ENCODE measurements at regions not wholly inside any gene's neighbourhood (a gene's known extent, or its start where the extent isn't known, plus 50 kb on each side); places are given as distances from the start of the nearest gene placed in this dataset.

GRCh38 chr5:27944471-27944870 lies 906.1 kb upstream of the CDH9 start:
- Histone ChIP-seq H3K9ac (replicated peaks in 1 of 4; ENCODE audit: extremely low read depth in 1 of 4, low read depth in 3 of 4, low read length in 3 of 4) (no peak overlapping the region), H3K27ac (ENCODE audit: low read depth, low read length) (no peak overlapping the region), H3K79me1 (ENCODE audit: low read depth, low read length) (no peaks in the 10 kb centered on the region), H3K18ac (ENCODE audit: extremely low read depth, low read length) (no peak overlapping the region), H3K27me3 (replicated peaks in 1 of 4; ENCODE audit: control insufficient read depth in 3 of 4, extremely low read depth in 1 of 4, insufficient read depth in 3 of 4, low read length in 3 of 4) (no peaks in the 10 kb centered on the region), H3K56ac (replicated peaks; ENCODE audit: insufficient read length, low read depth, low read length) (no peak overlapping the region), H2BK5ac (ENCODE audit: low read depth, low read length) (no peak overlapping the region), H3K9me3 (ENCODE audit: insufficient read depth in 2 of 2, low read depth in 1 of 2, low read length in 1 of 2) (no peaks in the 10 kb centered on the region), H3K4ac (replicated peaks; ENCODE audit: insufficient read length, low read depth, low read length) (no peak overlapping the region), H3K4me1 (replicated peaks in 1 of 4; ENCODE audit: control insufficient read depth in 3 of 4, insufficient read depth in 4 of 4, low read length in 3 of 4) (no peaks in the 10 kb centered on the region), H3K36me3 (ENCODE audit: control insufficient read depth in 2 of 4, insufficient read depth in 4 of 4, low read length in 3 of 4) (no peaks in the 10 kb centered on the region), H3K23me2 (ENCODE audit: low read depth, low read length) (no peaks in the 10 kb centered on the region), H2AFZ (ENCODE audit: low read length) (0 out of 2 replicates have a peak overlapping the region, but pooled peaks have one; percentile 23), H4K20me1 (replicated peaks in 1 of 2; ENCODE audit: control insufficient read depth in 1 of 2, insufficient read depth in 2 of 2, low read length in 2 of 2) (no peaks in the 10 kb centered on the region), H3K4me3 (ENCODE audit: extremely low read depth in 1 of 4, insufficient read depth in 2 of 4, low read depth in 3 of 4, low read length in 4 of 4) (no peak overlapping the region), H2BK12ac (ENCODE audit: low read depth, low read length) (no peak overlapping the region), H4K91ac (replicated peaks; ENCODE audit: insufficient read length, low read length) (no peak overlapping the region), H2AK5ac (ENCODE audit: low read depth, low read length) (no peak overlapping the region), H3K23ac (ENCODE audit: insufficient read length) (no peak overlapping the region), H4K5ac (ENCODE audit: insufficient read length, low read depth, low read length) (no peak overlapping the region), H3K79me2 (ENCODE audit: control insufficient read depth in 1 of 2, insufficient read depth in 2 of 2, low read length in 2 of 2) (no peaks in the 10 kb centered on the region), H2BK20ac (ENCODE audit: low read length) (no peak overlapping the region), H2BK120ac (replicated peaks; ENCODE audit: low read depth, low read length) (no peak overlapping the region), H3K14ac (ENCODE audit: insufficient read length) (no peak overlapping the region), H2BK15ac (ENCODE audit: low read length) (no peak overlapping the region), H3K4me2 (ENCODE audit: insufficient read depth in 1 of 2, low read depth in 2 of 2, low read length in 2 of 2) (no peak overlapping the region), H4K8ac (ENCODE audit: extremely low read depth, insufficient read depth, low read length) (no peak overlapping the region)
- WGBS, 2 experiments (ENCODE audit: extremely low coverage in 1 of 2, insufficient coverage in 1 of 2, insufficient read length in 1 of 2, insufficient replicate concordance in 2 of 2, low coverage in 1 of 2, low lambda C conversion rate in 2 of 2, missing lambda C conversion rate in 1 of 2): 98% methylated on average over 3 of the region's 3 CpGs; no CpG with 5 or more reads in 1 of the 2 experiments
- DNase-seq (ENCODE audit: low read depth in 1 of 2, low spot score in 2 of 2) (no peak), FAIRE-seq (no peak)
- CTCF ChIA-PET (ENCODE audit: partially characterized antibody): no interaction called here
- POLR2A ChIA-PET (ENCODE audit: partially characterized antibody): no interaction called here
- TF ChIP-seq HDAC6 (IDR thresholded peaks at IDR 0.05; ENCODE audit: low read depth, low read length): no peak
- no peak for TF ChIP-seq RAD21 (IDR thresholded peaks at IDR 0.05 in 1 of 2, conservative IDR thresholded peaks at IDR 0.05 in 1 of 2; ENCODE audit: low read depth in 2 of 2, low read length in 2 of 2)
- TF ChIP-seq SRF (IDR thresholded peaks at IDR 0.05; ENCODE audit: low read depth, low read length): no peak
- no peak for TF ChIP-seq EZH2 (IDR thresholded peaks at IDR 0.05; ENCODE audit: low read depth, low read length, severe bottlenecking)
- no peak for TF ChIP-seq CEBPB (IDR thresholded peaks at IDR 0.05; ENCODE audit: low read depth, low read length)
- no peak for TF ChIP-seq TAF1 (IDR thresholded peaks at IDR 0.05; ENCODE audit: low read depth, low read length)
- no peak for TF ChIP-seq SP4 (IDR thresholded peaks at IDR 0.05; ENCODE audit: low read length)
- TF ChIP-seq TBP (IDR thresholded peaks at IDR 0.05; ENCODE audit: low read depth, low read length): no peak
- no peak for TF ChIP-seq SP2 (IDR thresholded peaks at IDR 0.05; ENCODE audit: low read length)
- no peak for TF ChIP-seq SIN3A (conservative IDR thresholded peaks at IDR 0.05 in 1 of 2, IDR thresholded peaks at IDR 0.05 in 1 of 2; ENCODE audit: low read depth in 1 of 2, low read length in 2 of 2)
- TF ChIP-seq TEAD4 (IDR thresholded peaks at IDR 0.05; ENCODE audit: low read depth, low read length): no peak
- TF ChIP-seq SUZ12 (IDR thresholded peaks at IDR 0.05; ENCODE audit: low read length): no peak

All from H1 (cell line).